OCI-LY1 (cell line): ENCODE measurements at regions not wholly inside any gene's neighbourhood (a gene's known extent, or its start where the extent isn't known, plus 50 kb on each side); places are given as distances from the start of the nearest gene placed in this dataset.

Source experiments
- H2AFZ ChIP-seq: fragments of 200-600 bp; sonication (generic), shearing (Covaris generic); 2 replicates; pipeline ENCODE4 v1.6.0; 2014; ENCODE audit warnings: antibody characterized with exemption, mild to moderate bottlenecking, low read length
- H3F3A ChIP-seq: fragments of 200-600 bp; sonication (generic), shearing (Covaris generic); 2 replicates; pipeline ENCODE4 v1.6.0; 2014; ENCODE audit warnings: mild to moderate bottlenecking, antibody characterized with exemption, low read length, moderate library complexity; ENCODE audit not compliant: insufficient read depth
- H3K27ac ChIP-seq: fragments of 200-600 bp; sonication (generic); 2 replicates; pipeline ENCODE4 v1.5.1; 2014; ENCODE audit warnings: low read length, mixed run types, mild to moderate bottlenecking, low read depth; ENCODE audit not compliant: poor library complexity, severe bottlenecking
- H3K27me3 ChIP-seq: fragments of 200-600 bp; sonication (generic); 2 replicates; pipeline ENCODE4 v1.6.0; 2014; ENCODE audit warnings: antibody characterized with exemption, mild to moderate bottlenecking, low read length, moderate library complexity; ENCODE audit not compliant: insufficient read depth
- H3K36me3 ChIP-seq: fragments of 200-600 bp; sonication (generic); 2 replicates; pipeline ENCODE4 v1.6.1; 2014; ENCODE audit warnings: mild to moderate bottlenecking, antibody characterized with exemption, low read length, moderate library complexity, mixed read lengths; ENCODE audit not compliant: insufficient read depth
- H3K4me1 ChIP-seq: fragments of 200-600 bp; sonication (generic); 2 replicates; pipeline ENCODE4 v1.5.1; 2014; ENCODE audit warnings: mild to moderate bottlenecking, low read length, moderate library complexity; ENCODE audit not compliant: insufficient read depth, severe bottlenecking
- H3K4me2 ChIP-seq: fragments of 200-600 bp; sonication (generic), shearing (Covaris generic); 2 replicates; pipeline ENCODE4 v1.6.1; 2014; ENCODE audit warnings: low read length
- H3K4me3 ChIP-seq: fragments of 200-600 bp; sonication (generic); 2 replicates; pipeline ENCODE4 v1.5.1; 2014; ENCODE audit warnings: low read length, low read depth, mild to moderate bottlenecking, mixed read lengths; ENCODE audit not compliant: poor library complexity, severe bottlenecking
- H3K79me2 ChIP-seq: fragments of 200-600 bp; shearing (Covaris generic); 2 replicates; pipeline ENCODE4 v1.6.1; 2016; ENCODE audit warnings: mixed run types, low read length, mixed read lengths; ENCODE audit not compliant: insufficient read depth
- H3K9ac ChIP-seq: fragments of 200-600 bp; sonication (generic), shearing (Covaris generic); 2 replicates; pipeline ENCODE4 v1.6.1; 2014; ENCODE audit warnings: mild to moderate bottlenecking, low read length, mixed read lengths
- H3K9me2 ChIP-seq: fragments of 200-600 bp; sonication (generic), shearing (Covaris generic); 2 replicates; pipeline ENCODE4 v1.6.1; 2014; ENCODE audit warnings: low read depth, mild to moderate bottlenecking, low read length, mixed read lengths
- H3K9me3 ChIP-seq: fragments of 200-600 bp; shearing (Covaris generic); 2 replicates; pipeline ENCODE4 v1.6.1; 2014; ENCODE audit warnings: low read length, mixed read lengths
- H4K20me1 ChIP-seq: fragments of 200-600 bp; sonication (generic), shearing (Covaris generic); 2 replicates; pipeline ENCODE4 v1.6.0; 2016; ENCODE audit warnings: mild to moderate bottlenecking, low read length; ENCODE audit not compliant: insufficient read depth
- EZH2 ChIP-seq: fragments of 200-600 bp; sonication (generic), shearing (Covaris generic); IDR thresholded peaks from 2 replicates; pipeline ENCODE4 v1.8.0; 2017; ENCODE audit warnings: borderline replicate concordance, mixed run types, mild to moderate bottlenecking, antibody characterized with exemption, low read length, moderate library complexity, mixed read lengths
- TF ChIP-seq, protein P1 (sequence below): fragments of 200-600 bp; sonication (generic), shearing (Covaris generic); IDR thresholded peaks from 2 replicates; pipeline ENCODE4 v1.5.1; 2017; ENCODE audit warnings: mild to moderate bottlenecking, antibody characterized with exemption, low read length, moderate library complexity, mixed read lengths

DNA sequence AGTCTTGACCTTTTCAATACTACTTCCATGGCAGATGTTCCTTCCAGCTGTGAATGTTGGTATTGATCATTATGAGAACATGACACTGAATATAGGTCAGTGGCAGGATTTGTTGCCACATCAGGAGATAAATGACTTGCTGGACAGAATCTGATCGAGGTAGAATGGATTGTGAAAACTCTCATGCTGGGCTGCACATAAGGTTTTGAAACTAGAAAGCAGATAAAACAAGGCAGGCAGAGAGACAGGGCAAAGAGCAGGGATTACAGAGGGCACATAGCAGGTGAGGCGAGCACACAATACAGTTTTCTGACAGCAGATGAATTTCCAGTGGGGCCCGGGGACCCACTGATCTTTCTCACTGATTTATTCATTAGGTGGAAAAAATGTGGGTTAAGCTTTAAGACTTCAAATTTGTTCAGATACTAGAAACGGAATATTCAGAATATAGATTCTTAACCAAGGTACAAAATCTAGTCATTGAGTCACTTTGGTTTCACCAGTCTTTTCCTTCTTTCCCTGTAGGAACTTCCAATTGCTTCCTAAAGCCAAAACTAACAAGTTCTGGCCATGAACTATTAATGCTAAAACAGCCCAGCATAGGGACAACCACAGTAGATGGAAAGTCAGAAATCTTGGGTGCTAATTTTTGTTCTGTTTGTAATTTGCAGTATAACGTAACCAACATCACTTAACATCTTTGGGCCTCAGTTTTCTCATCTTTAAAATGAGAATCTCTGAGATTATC lies 296.0 kb upstream of the PTBP2 start:
- no peaks in the 10 kb centered on the region for H3K9me2 ChIP-seq
- H3K4me3 ChIP-seq = no peak overlapping the region
- no peaks in the 10 kb centered on the region for H3K9me3 ChIP-seq
- H3K27me3 ChIP-seq = no peaks in the 10 kb centered on the region
- H3K4me1 ChIP-seq = no peaks in the 10 kb centered on the region
- no peaks in the 10 kb centered on the region for H3K79me2 ChIP-seq
- no peak overlapping the region for H3K9ac ChIP-seq
- H3K36me3 ChIP-seq = no peaks in the 10 kb centered on the region
- H4K20me1 ChIP-seq = no peaks in the 10 kb centered on the region
- H3K4me2 ChIP-seq = no peak overlapping the region
- no peak overlapping the region for H2AFZ ChIP-seq
- no peaks in the 10 kb centered on the region for H3F3A ChIP-seq
- TF ChIP-seq EZH2 = no peak
- TF ChIP-seq, protein P1, sequence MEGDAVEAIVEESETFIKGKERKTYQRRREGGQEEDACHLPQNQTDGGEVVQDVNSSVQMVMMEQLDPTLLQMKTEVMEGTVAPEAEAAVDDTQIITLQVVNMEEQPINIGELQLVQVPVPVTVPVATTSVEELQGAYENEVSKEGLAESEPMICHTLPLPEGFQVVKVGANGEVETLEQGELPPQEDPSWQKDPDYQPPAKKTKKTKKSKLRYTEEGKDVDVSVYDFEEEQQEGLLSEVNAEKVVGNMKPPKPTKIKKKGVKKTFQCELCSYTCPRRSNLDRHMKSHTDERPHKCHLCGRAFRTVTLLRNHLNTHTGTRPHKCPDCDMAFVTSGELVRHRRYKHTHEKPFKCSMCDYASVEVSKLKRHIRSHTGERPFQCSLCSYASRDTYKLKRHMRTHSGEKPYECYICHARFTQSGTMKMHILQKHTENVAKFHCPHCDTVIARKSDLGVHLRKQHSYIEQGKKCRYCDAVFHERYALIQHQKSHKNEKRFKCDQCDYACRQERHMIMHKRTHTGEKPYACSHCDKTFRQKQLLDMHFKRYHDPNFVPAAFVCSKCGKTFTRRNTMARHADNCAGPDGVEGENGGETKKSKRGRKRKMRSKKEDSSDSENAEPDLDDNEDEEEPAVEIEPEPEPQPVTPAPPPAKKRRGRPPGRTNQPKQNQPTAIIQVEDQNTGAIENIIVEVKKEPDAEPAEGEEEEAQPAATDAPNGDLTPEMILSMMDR = no peak
- H3K27ac ChIP-seq = no peak overlapping the region

DNA sequence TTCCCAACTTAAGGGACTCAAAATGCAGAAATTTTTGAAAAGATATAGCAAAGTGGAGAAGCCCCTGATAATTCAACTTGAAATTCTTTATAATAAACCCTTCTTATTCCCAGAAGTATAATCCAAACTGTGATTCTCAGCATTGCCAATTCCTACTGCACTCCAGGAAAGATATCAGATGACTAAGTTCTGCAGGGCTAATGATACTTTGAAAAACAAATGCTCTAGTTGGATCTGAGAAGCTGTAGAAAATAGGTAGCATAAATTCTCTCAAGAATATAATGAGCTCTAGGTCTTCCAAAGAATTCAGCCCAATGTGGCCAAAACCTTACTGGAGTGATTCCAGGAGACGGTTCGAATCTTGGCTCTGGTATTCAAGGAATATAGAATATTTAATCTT lies 294.0 kb upstream of the PTBP2 start:
- Histone ChIP-seq H3K79me2 (no peaks in the 10 kb centered on the region), H3K9me2 (no peaks in the 10 kb centered on the region), H3K9ac (no peak overlapping the region), H2AFZ (no peak overlapping the region), H3K9me3 (no peaks in the 10 kb centered on the region), H3K27me3 (no peaks in the 10 kb centered on the region), H3K36me3 (no peaks in the 10 kb centered on the region), H3K4me2 (no peak overlapping the region), H3K4me3 (no peak overlapping the region), H3F3A (no peaks in the 10 kb centered on the region), H4K20me1 (no peaks in the 10 kb centered on the region), H3K4me1 (no peaks in the 10 kb centered on the region), H3K27ac (no peak overlapping the region)
- TF ChIP-seq, protein P1 = no peak
- no peak for TF ChIP-seq EZH2

DNA sequence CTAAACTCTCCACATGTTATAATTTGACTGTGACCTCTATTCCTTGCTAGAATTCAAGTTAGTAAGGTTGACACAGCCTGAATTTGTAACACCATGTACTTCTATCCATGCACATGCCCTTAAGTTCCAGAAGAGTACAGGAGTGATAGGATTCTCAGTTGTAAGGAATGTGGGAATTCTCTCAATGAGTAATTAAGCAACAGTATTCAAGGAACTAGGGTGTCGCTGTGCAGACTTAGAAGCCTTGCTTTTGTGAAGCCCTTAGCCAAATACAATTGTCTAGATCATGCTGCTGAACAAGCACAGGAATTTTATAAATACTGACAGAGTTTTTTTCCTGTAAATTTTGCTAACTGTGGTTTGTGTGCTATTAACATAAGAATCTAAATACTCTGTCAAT lies 276.3 kb upstream of the PTBP2 start:
- H3K9me3 ChIP-seq = no peaks in the 10 kb centered on the region
- no peaks in the 10 kb centered on the region for H3F3A ChIP-seq
- no peaks in the 10 kb centered on the region for H4K20me1 ChIP-seq
- H3K9ac ChIP-seq = no peak overlapping the region
- no peak overlapping the region for H2AFZ ChIP-seq
- no peaks in the 10 kb centered on the region for H3K9me2 ChIP-seq
- no peaks in the 10 kb centered on the region for H3K79me2 ChIP-seq
- no peaks in the 10 kb centered on the region for H3K4me1 ChIP-seq
- H3K4me3 ChIP-seq = no peak overlapping the region
- no peak overlapping the region for H3K4me2 ChIP-seq
- H3K27ac ChIP-seq = no peak overlapping the region
- H3K36me3 ChIP-seq = no peaks in the 10 kb centered on the region
- no peak for TF ChIP-seq EZH2
- TF ChIP-seq, protein P1 = no peak
- no peaks in the 10 kb centered on the region for H3K27me3 ChIP-seq
